Pancreas (tissue), 10 donors: ENCODE measurements at regions not wholly inside any gene's neighbourhood (a gene's known extent, or its start where the extent isn't known, plus 50 kb on each side); places are given as distances from the start of the nearest gene placed in this dataset.

Experiments
- ATAC-seq, 4 donors: fragments of 200-7000 bp; cut with Tn5 transposase; one replicate each; pipeline versions ENCODE4 v1.8.0 to v1.9.1; 2020; ENCODE audit warnings: mild to moderate bottlenecking in 4 of 4, moderate library complexity in 4 of 4
- DNase-seq, 6 donors: peaks; one replicate each; pipeline ENCODE4 v3.0.0-alpha.2; 2020
- FAIRE-seq: peaks from 2 replicates; lab custom pipeline; 2012; peaks lifted over from hg19 to GRCh38; lab: Jason Lieb, UNC
- H3K27ac ChIP-seq, 4 donors: fragments of 200-600 bp; sonication (generic); 1 replicate in 3 of 4; 2 replicates in 1 of 4; pipeline versions ENCODE4 v1.5.0 to v1.8.0; 2020
- H3K27me3 ChIP-seq, 4 donors: fragments of 200-600 bp; one replicate each; pipeline ENCODE4 v1.8.0; 2021
- H3K36me3 ChIP-seq, 3 donors: fragments of 200-600 bp; sonication (generic) in 1 of 3; one replicate each; pipeline versions ENCODE4 v1.5.0 to v1.8.0; 2020 to 2021
- H3K4me1 ChIP-seq, 3 donors: fragments of 200-600 bp; one replicate each; pipeline ENCODE4 v1.8.0; 2021
- H3K4me3 ChIP-seq, 4 donors: fragments of 200-600 bp; sonication (generic) in 2 of 4; one replicate each; pipeline versions ENCODE4 v1.5.0 to v1.8.0; 2020 to 2021
- H3K9me3 ChIP-seq, 4 donors: fragments of 200-600 bp; one replicate each; pipeline ENCODE4 v1.8.0; 2021
- CTCF ChIP-seq, 4 donors: fragments of 200-600 bp; sonication (generic) in 3 of 4; IDR thresholded peaks; one replicate each; pipeline versions ENCODE4 v1.5.0 to v1.8.0; 2021; ENCODE audit warnings: antibody characterized with exemption in 4 of 4
- WGBS, 2 donors: extraction: QIAGEN DNeasy Blood & Tissue Kit; methylation state at CpG; one replicate each; pipeline ENCODE4 v1.1.7; 2013; 5-methylcytosine and 5-hydroxymethylcytosine counted together
- intact Hi-C, 3 donors: fragments of 100-400 bp; cut with DNase I; formaldehyde crosslinking; loops; one replicate each; pipeline versions ENCODE4 v1.11.1 to v1.14.2; 2022
- donor health status: healthy with polysubstance abuse.
- donor health status: DM: no; HTN: no; CAD: no; lungs with moderate emphysema.
- donor health status: DM: no; HTN: no; CAD: no.
- donor health status: control.
- donor health status: control.
- donor health status: Bipolar disorder and iron deficiency.
- donor health status: DM: yes; HTN: yes; CAD: no.
- donor health status: DM: no; HTN: no; CAD: no.
- donor health status: DM: no; HTN: no; CAD: no.
- donor health status: DM: yes; HTN: yes; CAD: no.

GRCh38 chr12:75706786-75707605 lies 195.6 kb upstream of the KRR1 start:
- intact Hi-C loops, result no loop called here
- ATAC-seq (no peak), DNase-seq (no peak), FAIRE-seq (no peak)
- no peak for TF ChIP-seq CTCF (IDR thresholded peaks at IDR 0.05)
- H3K27me3 ChIP-seq, result no peaks in the 10 kb centered on the region
- no peak overlapping the region for H3K4me3 ChIP-seq
- no peak overlapping the region for H3K27ac ChIP-seq
- no peaks in the 10 kb centered on the region for H3K9me3 ChIP-seq
- WGBS, 2 donors, result 76 to 84% methylated on average over 8 of the region's 8 CpGs
- no peaks in the 10 kb centered on the region for H3K36me3 ChIP-seq
- peaks cover 0 to 34% (median 1%) of the 10 kb centered on the region in 3 donors for H3K4me1 ChIP-seq

GRCh38 chr12:75705749-75706711 lies 194.6 kb upstream of the KRR1 start:
- WGBS, 2 donors, result 54 to 63% methylated on average over 8 of the region's 8 CpGs
- FAIRE-seq, result no peak
- Histone ChIP-seq H3K36me3 (no peaks in the 10 kb centered on the region), H3K27me3 (no peaks in the 10 kb centered on the region), H3K4me3 (no peak overlapping the region), H3K9me3 (no peaks in the 10 kb centered on the region), H3K27ac (peak overlapping the region in 1 of 4 donors; percentile 31), H3K4me1 (peaks cover 0 to 27% (median 0%) of the 10 kb centered on the region in 3 donors)
- intact Hi-C loops, result no loop called here
- peak in 3 of 4 donors; percentile 51 to 79 (median 77) for ATAC-seq
- peak in 2 of 6 donors; percentile 33 to 54 for DNase-seq
- no peak for TF ChIP-seq CTCF (IDR thresholded peaks at IDR 0.05)

GRCh38 chr12:75704664-75705063 lies 193.3 kb upstream of the KRR1 start:
- no peaks in the 10 kb centered on the region for H3K9me3 ChIP-seq
- H3K4me3 ChIP-seq, result no peak overlapping the region
- peaks cover 0 to 27% (median 0%) of the 10 kb centered on the region in 3 donors for H3K4me1 ChIP-seq
- H3K27me3 ChIP-seq, result no peaks in the 10 kb centered on the region
- TF ChIP-seq CTCF (IDR thresholded peaks at IDR 0.05), result no peak
- H3K27ac ChIP-seq, result no peak overlapping the region
- intact Hi-C loops, result no loop called here
- FAIRE-seq (no peak), DNase-seq (no peak), ATAC-seq (peak in 1 of 4 donors; percentile 27)
- no peaks in the 10 kb centered on the region for H3K36me3 ChIP-seq
- WGBS, 2 donors, result 76 to 87% methylated on average over 6 of the region's 6 CpGs

GRCh38 chr12:75704208-75704607 lies 192.8 kb upstream of the KRR1 start:
- no peaks in the 10 kb centered on the region for H3K27me3 ChIP-seq
- no peak overlapping the region for H3K4me3 ChIP-seq
- WGBS, 2 donors, result 24 to 27% methylated on average over 3 of the region's 3 CpGs

More at GRCh38 chr12:75704208-75704607, 192.8 kb upstream of the KRR1 start:
- intact Hi-C loops, result no loop called here
- ATAC-seq, result peak in 3 of 4 donors; percentile 41 to 61 (median 41)
- no peak overlapping the region for H3K27ac ChIP-seq
- H3K36me3 ChIP-seq, result no peaks in the 10 kb centered on the region
- TF ChIP-seq CTCF (IDR thresholded peaks at IDR 0.05), result no peak
- DNase-seq, result no peak
- no peak for FAIRE-seq
- H3K4me1 ChIP-seq, result peaks cover 0 to 27% (median 0%) of the 10 kb centered on the region in 3 donors
- H3K9me3 ChIP-seq, result no peaks in the 10 kb centered on the region
